ENCODE measurements at regions not wholly inside any gene's neighbourhood (a gene's known extent, or its start where the extent isn't known, plus 50 kb on each side); places are given as distances from the start of the nearest gene placed in this dataset.

DNA sequence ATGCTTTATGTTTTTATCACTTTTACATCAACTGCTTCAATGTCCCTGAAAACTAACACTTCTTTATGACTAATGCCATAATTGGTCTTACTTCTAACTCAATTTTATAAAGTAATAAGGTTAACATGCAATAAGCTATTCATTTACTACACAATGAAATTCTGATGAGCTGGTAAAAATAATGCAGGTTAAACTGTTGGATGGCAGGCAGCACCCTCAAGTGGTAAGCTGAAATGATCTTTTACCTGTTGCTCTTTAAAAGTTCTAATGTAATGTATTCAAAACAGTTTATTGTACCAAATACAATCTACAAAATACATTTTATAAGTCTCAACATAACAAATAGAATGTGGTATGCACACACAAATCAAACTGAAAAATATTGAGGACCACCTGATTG lies 1280.3 kb downstream of the CDH8 start:
- TF ChIP-seq CTCF (IDR thresholded peaks at IDR 0.05): no peak
- TF ChIP-seq POLR2AphosphoS5 (IDR thresholded peaks at IDR 0.05): no peak
- TF ChIP-seq POLR2A (IDR thresholded peaks at IDR 0.05): no peak

All from prostate gland (tissue), 2 donors.